ENCODE measurements at regions not wholly inside any gene's neighbourhood (a gene's known extent, or its start where the extent isn't known, plus 50 kb on each side); places are given as distances from the start of the nearest gene placed in this dataset.

GRCh38 chr7:40948239-40948638, 754.7 kb downstream of the INHBA start:
- no peaks in the 10 kb centered on the region for H3F3A ChIP-seq (ENCODE audit: low read depth)
- H3K4me2 ChIP-seq = no peak overlapping the region
- H4K20me1 ChIP-seq (ENCODE audit: low read depth) = no peaks in the 10 kb centered on the region
- DNase-seq (ENCODE audit: low spot score) = no peak
- peaks cover 10% of the 10 kb centered on the region for H3K9me3 ChIP-seq (ENCODE audit: low read depth)
- Mint-ChIP-seq H3K27ac (no peak overlapping the region), H3K36me3 (peaks cover 2% of the 10 kb centered on the region), H3K4me3 (no peak overlapping the region), H3K27me3 (ENCODE audit: insufficient read depth, low read depth) (peaks cover 2% of the 10 kb centered on the region), H3K9me3 (peaks cover 36% of the 10 kb centered on the region), H3K4me1 (no peaks in the 10 kb centered on the region)
- no peaks in the 10 kb centered on the region for H3K79me2 ChIP-seq (ENCODE audit: low read depth)
- no peaks in the 10 kb centered on the region for H3K4me1 ChIP-seq
- no peaks in the 10 kb centered on the region for H3K36me3 ChIP-seq
- no peak for TF ChIP-seq EZH2 (IDR thresholded peaks at IDR 0.05)
- no peak for TF ChIP-seq EZH2phosphoT487 (IDR thresholded peaks at IDR 0.05)
- no peak for TF ChIP-seq CTCF (IDR thresholded peaks at IDR 0.05)
- H2AFZ ChIP-seq (replicated peaks) = no peak overlapping the region
- H3K9ac ChIP-seq = no peak overlapping the region
- H3K27me3 ChIP-seq = no peaks in the 10 kb centered on the region
- no peak overlapping the region for H3K4me3 ChIP-seq
- H3K27ac ChIP-seq = no peak overlapping the region

DNA sequence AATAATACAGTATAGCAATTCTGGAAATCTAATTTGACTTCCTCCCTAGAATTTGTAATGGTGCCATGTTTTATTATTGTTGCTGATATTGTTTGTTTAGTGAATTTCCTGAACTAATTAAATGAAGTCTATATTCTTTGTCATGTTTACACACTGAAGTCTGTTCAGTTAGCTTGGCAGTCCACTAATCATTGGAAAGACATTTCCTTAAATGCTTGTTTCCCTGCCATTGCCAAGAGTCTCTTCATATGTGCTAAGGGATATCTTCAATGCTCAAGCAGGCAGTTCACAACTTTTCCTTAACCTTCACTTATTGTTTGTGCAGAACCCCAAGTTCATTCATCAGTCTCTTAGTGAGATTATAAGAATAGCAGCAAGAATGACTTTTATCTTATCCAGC, 755.3 kb downstream of the INHBA start:
- no peaks in the 10 kb centered on the region for H3K4me1 Mint-ChIP-seq

DNA sequence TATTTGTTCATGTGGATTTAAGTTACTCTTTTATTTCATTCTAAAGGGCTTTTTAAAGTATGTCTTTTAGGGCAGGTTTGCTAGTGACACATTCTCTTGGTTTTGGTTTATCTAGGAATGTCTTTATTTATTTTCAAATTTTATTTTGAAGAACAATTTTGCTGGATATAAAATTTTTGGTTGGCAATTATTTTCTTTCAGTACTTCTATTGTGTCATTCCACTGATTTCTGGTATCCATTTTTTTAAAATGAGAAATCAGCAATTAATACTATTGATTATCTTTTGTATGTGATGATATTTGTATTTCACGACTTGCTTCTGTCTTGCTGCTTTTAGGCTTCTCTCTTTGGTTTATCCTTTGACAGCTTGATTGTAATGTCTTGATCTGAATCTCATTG, 756.3 kb downstream of the INHBA start:
- no peak overlapping the region for H3K4me2 ChIP-seq
- peaks cover 2% of the 10 kb centered on the region for H3K27me3 Mint-ChIP-seq (ENCODE audit: insufficient read depth, low read depth)
- peaks cover 2% of the 10 kb centered on the region for H3K36me3 Mint-ChIP-seq
- H4K20me1 ChIP-seq (ENCODE audit: low read depth) = no peaks in the 10 kb centered on the region
- no peak overlapping the region for H3K4me3 Mint-ChIP-seq
- peaks cover 10% of the 10 kb centered on the region for H3K9me3 ChIP-seq (ENCODE audit: low read depth)
- no peaks in the 10 kb centered on the region for H3K4me1 ChIP-seq
- no peaks in the 10 kb centered on the region for H3K79me2 ChIP-seq (ENCODE audit: low read depth)
- no peak for TF ChIP-seq EZH2 (IDR thresholded peaks at IDR 0.05)
- no peak for TF ChIP-seq EZH2phosphoT487 (IDR thresholded peaks at IDR 0.05)
- TF ChIP-seq CTCF (IDR thresholded peaks at IDR 0.05) = no peak
- no peak for DNase-seq (ENCODE audit: low spot score)
- H3K4me3 ChIP-seq = no peak overlapping the region
- H2AFZ ChIP-seq (replicated peaks) = no peak overlapping the region
- H3K36me3 ChIP-seq = no peaks in the 10 kb centered on the region
- no peaks in the 10 kb centered on the region for H3K4me1 Mint-ChIP-seq
- no peaks in the 10 kb centered on the region for H3K27me3 ChIP-seq
- H3K9me3 Mint-ChIP-seq = peaks cover 30% of the 10 kb centered on the region
- no peak overlapping the region for H3K27ac Mint-ChIP-seq
- no peak overlapping the region for H3K27ac ChIP-seq
- H3F3A ChIP-seq (ENCODE audit: low read depth) = no peaks in the 10 kb centered on the region
- no peak overlapping the region for H3K9ac ChIP-seq

More for the DNA sequence above, 755.3 kb downstream of the INHBA start:
- H3K36me3 ChIP-seq = no peaks in the 10 kb centered on the region
- H3K79me2 ChIP-seq (ENCODE audit: low read depth) = no peaks in the 10 kb centered on the region
- no peaks in the 10 kb centered on the region for H4K20me1 ChIP-seq (ENCODE audit: low read depth)
- H3K27ac ChIP-seq = no peak overlapping the region
- Mint-ChIP-seq H3K27ac (no peak overlapping the region), H3K27me3 (ENCODE audit: insufficient read depth, low read depth) (peaks cover 2% of the 10 kb centered on the region), H3K4me3 (no peak overlapping the region), H3K36me3 (peaks cover 2% of the 10 kb centered on the region), H3K9me3 (peaks cover 32% of the 10 kb centered on the region)
- H3K4me1 ChIP-seq = no peaks in the 10 kb centered on the region
- H3K9ac ChIP-seq = no peak overlapping the region
- H3K27me3 ChIP-seq = no peaks in the 10 kb centered on the region
- no peaks in the 10 kb centered on the region for H3F3A ChIP-seq (ENCODE audit: low read depth)
- H3K4me3 ChIP-seq = no peak overlapping the region
- peaks cover 10% of the 10 kb centered on the region for H3K9me3 ChIP-seq (ENCODE audit: low read depth)
- H2AFZ ChIP-seq (replicated peaks) = no peak overlapping the region
- H3K4me2 ChIP-seq = no peak overlapping the region
- TF ChIP-seq EZH2phosphoT487 (IDR thresholded peaks at IDR 0.05) (no peak), CTCF (IDR thresholded peaks at IDR 0.05) (no peak), EZH2 (IDR thresholded peaks at IDR 0.05) (no peak)
- DNase-seq (ENCODE audit: low spot score) = no peak

All from neural progenitor cell (in vitro differentiated cells).